ENCODE measurements at regions not wholly inside any gene's neighbourhood (a gene's known extent, or its start where the extent isn't known, plus 50 kb on each side); places are given as distances from the start of the nearest gene placed in this dataset.

GRCh38 chr20:11520596-11520995 lies 397.1 kb upstream of the BTBD3 start:
- TF ChIP-seq, protein P1, sequence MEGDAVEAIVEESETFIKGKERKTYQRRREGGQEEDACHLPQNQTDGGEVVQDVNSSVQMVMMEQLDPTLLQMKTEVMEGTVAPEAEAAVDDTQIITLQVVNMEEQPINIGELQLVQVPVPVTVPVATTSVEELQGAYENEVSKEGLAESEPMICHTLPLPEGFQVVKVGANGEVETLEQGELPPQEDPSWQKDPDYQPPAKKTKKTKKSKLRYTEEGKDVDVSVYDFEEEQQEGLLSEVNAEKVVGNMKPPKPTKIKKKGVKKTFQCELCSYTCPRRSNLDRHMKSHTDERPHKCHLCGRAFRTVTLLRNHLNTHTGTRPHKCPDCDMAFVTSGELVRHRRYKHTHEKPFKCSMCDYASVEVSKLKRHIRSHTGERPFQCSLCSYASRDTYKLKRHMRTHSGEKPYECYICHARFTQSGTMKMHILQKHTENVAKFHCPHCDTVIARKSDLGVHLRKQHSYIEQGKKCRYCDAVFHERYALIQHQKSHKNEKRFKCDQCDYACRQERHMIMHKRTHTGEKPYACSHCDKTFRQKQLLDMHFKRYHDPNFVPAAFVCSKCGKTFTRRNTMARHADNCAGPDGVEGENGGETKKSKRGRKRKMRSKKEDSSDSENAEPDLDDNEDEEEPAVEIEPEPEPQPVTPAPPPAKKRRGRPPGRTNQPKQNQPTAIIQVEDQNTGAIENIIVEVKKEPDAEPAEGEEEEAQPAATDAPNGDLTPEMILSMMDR (IDR thresholded peaks at IDR 0.05; ENCODE audit: low read length, missing control alignments), result no peak
- no peak for DNase-seq (ENCODE audit: low read depth)

GRCh38 chr20:11521476-11522365 lies 396.0 kb upstream of the BTBD3 start:
- DNase-seq (ENCODE audit: low read depth), result no peak
- no peak overlapping the region for H3K4me3 ChIP-seq (replicated peaks; ENCODE audit: low read depth, low read length)
- TF ChIP-seq, protein P1 (IDR thresholded peaks at IDR 0.05; ENCODE audit: low read length, missing control alignments), result no peak

More at GRCh38 chr20:11520596-11520995, 397.1 kb upstream of the BTBD3 start:
- no peak overlapping the region for H3K4me3 ChIP-seq (replicated peaks; ENCODE audit: low read depth, low read length)

DNA sequence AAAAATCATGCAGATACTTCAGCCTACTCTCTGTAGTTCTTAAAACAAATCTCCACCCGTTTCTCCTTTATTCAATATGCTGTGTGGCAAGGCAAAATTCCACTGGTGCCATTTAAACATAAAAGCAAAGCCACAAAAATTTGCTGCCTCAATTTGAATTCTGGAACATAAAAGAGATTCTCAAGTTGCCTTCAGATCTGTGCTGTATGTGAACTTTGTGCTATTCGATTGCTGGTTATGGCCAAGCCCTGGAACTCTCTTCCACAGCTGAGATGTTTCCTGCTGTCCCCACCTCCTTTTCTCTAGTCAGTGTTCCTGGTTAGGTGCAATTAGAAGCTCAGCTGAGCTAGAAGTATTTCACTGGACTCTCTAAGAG lies 395.3 kb upstream of the BTBD3 start:
- TF ChIP-seq, protein P1 (IDR thresholded peaks at IDR 0.05; ENCODE audit: low read length, missing control alignments), result no peak
- no peak for DNase-seq (ENCODE audit: low read depth)
- H3K4me3 ChIP-seq (replicated peaks; ENCODE audit: low read depth, low read length), result no peak overlapping the region

- H3K4me3 ChIP-seq (replicated peaks; ENCODE audit: low read depth, low read length), result no peak overlapping the region
- TF ChIP-seq, protein P1 (IDR thresholded peaks at IDR 0.05; ENCODE audit: low read length, missing control alignments), result no peak
- DNase-seq (ENCODE audit: low read depth), result no peak
Observed at GRCh38 chr20:11529047-11529446, 388.6 kb upstream of the BTBD3 start.

GRCh38 chr20:11537032-11537431 lies 380.7 kb upstream of the BTBD3 start:
- no peak overlapping the region for H3K4me3 ChIP-seq (replicated peaks; ENCODE audit: low read depth, low read length)
- no peak for DNase-seq (ENCODE audit: low read depth)
- TF ChIP-seq, protein P1 (IDR thresholded peaks at IDR 0.05; ENCODE audit: low read length, missing control alignments), result no peak

- TF ChIP-seq, protein P1 (IDR thresholded peaks at IDR 0.05; ENCODE audit: low read length, missing control alignments), result no peak
- DNase-seq (ENCODE audit: low read depth), result no peak
- H3K4me3 ChIP-seq (replicated peaks; ENCODE audit: low read depth, low read length), result no peak overlapping the region
Observed at GRCh38 chr20:11539450-11539849, 378.2 kb upstream of the BTBD3 start.

- DNase-seq (ENCODE audit: low read depth), result no peak
- H3K4me3 ChIP-seq (replicated peaks; ENCODE audit: low read depth, low read length), result no peak overlapping the region
- TF ChIP-seq, protein P1 (IDR thresholded peaks at IDR 0.05; ENCODE audit: low read length, missing control alignments), result no peak
Observed at GRCh38 chr20:11540558-11540957, 377.1 kb upstream of the BTBD3 start.

Measured in fibroblast of pulmonary artery (primary cell).